GM19025 (cell line): ENCODE measurements at regions not wholly inside any gene's neighbourhood (a gene's known extent, or its start where the extent isn't known, plus 50 kb on each side); places are given as distances from the start of the nearest gene placed in this dataset.
"Not testable (repeated sequence)": the region's sequence is repeated elsewhere in the genome, so short reads cannot be mapped to it uniquely, and the experiment has no call there.

Source experiments
- ATAC-seq: cut with Tn5 transposase; IDR thresholded peaks from one replicate; pipeline ENCODE4 v1.9.1; 2021; ENCODE audit warnings: mild to moderate bottlenecking, low read depth, moderate library complexity; ENCODE audit not compliant: unreplicated experiment

DNA sequence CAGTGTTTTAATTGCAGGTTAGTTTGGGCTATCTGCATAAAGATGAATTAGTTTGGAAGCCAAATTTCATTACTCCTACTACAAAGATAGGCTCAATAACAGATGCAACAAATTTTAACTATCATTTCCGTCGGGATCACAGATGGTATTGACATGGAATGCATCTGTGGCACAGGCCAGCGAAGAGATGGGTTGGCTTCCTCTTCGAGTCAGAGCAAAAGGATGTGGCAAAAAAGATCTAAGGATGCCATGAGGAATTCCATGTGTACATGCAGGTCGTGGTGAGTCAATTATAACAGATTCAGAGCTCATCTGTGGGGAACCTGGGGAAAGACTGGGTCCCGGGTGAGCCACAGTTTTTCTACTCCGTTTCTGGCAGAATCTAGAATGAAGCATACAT is 83.0 kb upstream of the CITED2 start:
- no peak for ATAC-seq

DNA sequence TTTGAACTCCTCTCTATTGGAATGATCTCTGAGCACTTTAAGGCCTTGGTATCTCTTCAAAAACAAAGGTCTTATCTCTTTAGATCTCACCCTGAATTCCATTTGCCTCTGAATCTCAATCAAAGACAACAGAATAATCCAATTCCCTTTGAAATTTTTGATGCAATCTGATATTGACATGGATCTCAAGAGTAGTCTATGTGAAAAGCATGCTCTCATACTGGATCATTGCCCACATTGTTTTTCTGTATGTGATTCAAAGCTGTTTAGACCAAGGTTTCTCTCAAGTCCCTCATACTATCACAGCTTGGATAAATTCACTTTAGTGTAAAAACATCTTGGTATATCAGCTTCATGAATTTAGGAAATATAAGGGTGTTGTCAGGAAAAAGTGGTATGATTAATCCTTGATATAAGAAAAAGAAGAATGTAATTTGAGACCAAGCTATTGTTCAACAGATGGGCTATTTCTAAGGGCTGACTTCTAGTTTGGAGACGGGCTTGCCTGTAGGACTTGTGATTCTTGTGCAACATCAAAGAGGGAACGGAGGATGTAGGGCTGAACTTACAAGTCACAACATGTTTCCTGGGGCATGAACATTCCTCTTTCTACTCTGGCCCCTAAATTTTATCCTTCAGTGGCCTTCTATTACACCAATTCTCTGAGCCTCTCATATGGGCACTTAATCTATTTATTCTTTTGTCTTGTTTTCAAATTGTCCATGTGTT is 77.9 kb upstream of the CITED2 start:
- no peak for ATAC-seq

DNA sequence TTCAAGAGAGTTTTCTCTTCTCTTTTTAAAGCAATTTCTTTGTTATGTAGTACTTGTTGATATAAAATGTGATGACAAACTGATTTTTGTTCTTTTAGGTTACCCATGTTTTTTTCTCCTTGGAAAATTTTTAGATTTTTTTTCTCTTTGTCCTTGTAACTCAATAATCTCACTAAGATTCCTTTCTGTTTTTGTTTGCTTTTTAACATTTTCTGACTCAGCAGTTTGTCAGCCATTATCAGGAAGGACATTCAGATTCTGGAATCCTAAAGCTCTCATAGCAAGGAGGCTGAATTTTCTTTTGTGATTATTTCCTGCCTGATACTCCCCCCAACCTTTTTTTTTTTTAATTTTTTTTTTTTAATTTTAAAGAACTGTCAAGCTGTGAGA is 75.2 kb upstream of the CITED2 start:
- ATAC-seq: no peak

DNA sequence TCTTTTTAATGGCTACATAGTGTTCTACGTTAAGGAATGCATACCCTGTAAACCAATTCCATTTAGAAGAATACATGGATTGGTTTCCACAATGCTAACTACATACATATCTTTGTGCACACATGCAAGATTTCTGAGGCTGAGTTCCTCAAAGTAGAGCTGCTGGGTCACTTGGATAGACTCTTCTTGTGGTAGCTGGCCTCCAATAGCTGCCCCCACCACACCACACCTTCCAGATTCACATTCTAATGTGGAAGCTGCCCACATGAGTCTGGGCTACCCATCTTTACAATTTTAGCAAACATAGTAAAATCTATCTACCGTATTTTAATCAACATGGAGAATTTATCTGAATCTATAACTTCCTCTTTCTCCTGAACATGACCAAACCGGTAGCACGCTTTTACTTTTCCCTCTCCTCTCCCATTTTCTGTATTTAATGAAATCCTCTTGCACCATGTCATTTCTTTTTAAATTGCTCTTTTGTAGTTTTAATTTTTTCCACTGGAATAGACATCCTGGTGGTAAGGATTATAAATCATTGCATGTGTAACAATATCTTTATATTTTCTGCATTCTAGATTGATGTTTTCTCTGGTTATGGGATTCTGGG is 74.7 kb upstream of the CITED2 start:
- ATAC-seq: no peak

DNA sequence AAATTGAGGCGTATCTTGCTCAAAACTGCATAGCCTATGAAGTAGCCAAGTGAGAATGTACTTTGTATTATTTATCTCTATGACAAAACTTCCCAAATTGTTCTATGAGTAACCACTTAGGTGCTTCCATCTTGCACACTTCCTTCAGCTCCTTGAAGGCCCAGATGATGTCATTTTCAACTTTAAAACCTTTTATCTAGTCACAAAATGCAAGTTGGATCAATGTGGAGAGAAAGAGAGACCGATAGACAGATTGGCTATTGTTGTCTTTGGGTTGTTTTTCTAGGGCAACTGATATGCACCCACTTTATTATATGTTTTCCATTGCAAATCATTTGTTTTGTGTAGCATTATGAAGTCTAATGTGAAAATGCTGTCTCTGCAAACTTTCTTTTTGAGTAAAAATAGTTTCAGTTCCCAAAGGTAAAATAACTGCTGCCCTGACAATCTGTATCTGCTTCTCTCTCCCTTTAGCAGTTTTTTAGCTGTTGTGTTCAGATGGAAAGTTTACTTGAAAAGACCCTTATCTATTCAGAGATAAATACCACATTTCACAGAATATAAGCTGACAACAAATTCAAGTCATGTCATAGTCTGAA is 73.7 kb upstream of the CITED2 start:
- ATAC-seq: peak; percentile 75

DNA sequence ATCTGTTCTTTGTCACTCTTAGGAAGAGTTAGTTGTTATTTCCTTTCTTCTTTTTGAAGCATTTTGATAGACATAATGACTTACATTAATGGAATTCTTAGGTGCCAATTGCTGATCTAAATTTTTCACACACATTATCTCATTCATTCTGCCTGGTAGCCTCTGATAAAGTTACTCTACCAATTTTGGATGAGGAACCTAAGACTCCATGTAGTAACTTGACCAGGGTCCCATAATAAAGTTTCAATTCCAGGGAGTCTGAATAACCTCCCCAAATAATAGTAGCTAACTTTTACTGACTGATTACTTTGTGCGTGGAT is 73.2 kb upstream of the CITED2 start:
- no peak for ATAC-seq

DNA sequence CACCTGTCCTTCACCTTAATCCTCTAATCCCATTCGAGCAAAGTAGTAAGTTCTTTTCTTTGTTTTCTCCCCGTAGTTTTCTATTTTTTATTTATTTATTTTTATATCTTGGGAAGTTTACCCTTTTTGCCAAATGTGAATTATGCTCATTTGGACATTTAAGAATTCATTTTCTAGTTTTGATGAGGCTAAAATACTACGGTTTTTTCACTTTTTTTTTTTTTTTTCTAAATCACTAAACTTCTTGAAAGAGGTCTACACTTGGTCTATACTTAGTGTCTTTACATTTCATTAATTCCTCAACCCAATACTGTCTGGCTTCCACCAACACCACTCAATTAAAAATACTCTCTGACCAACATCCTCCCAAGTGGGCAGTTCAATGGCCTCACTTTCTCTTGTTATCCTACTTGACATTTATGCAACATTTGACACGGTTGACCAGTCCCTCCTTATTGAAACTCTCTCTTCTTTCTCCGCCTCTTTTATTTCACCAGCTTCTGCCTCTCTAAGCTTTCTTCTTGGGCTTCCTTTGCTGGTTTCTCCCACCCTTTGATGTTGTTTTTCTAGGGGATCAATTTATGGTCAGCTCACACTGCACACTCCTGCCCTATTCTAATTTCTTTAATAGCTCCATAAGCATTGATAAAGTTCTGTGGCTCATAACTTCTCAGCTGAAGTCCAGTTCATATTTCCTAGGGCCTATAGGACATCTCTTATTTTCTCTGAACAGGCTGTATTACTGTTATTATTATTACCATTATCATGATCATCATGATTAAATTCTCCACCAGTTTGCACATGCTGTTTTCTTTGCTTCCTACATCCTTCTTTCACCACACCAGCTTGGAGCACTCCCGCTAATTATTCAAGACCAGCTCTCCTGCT is 72.6 kb upstream of the CITED2 start:
- ATAC-seq: no peak

DNA sequence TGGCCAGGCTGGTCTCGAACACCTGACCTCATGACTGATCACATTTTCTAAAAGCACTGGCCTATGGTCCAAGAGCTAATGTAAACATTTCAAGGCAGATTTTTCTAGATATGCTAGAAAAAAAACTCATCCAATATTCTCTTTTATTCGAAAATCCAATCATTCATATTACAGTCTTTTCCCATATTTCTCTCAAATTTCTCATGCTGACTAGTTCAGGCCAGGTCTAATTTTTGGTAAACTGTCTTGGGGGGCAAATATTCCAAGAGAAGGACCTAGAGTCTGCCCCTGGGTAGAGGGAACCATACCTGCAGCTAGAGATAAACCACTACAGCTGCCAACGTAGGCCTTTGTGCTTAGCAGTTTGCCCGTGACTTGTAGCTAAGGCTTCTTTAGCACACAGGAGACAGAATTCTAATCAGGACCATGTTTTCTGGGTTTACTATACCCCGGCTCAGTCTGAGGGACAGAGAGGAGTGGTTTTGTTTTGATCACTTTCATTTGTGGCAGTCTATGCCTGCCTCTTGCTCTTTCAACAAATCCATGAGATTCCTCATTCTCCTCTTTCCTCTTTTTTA is 71.8 kb upstream of the CITED2 start:
- ATAC-seq: no peak

DNA sequence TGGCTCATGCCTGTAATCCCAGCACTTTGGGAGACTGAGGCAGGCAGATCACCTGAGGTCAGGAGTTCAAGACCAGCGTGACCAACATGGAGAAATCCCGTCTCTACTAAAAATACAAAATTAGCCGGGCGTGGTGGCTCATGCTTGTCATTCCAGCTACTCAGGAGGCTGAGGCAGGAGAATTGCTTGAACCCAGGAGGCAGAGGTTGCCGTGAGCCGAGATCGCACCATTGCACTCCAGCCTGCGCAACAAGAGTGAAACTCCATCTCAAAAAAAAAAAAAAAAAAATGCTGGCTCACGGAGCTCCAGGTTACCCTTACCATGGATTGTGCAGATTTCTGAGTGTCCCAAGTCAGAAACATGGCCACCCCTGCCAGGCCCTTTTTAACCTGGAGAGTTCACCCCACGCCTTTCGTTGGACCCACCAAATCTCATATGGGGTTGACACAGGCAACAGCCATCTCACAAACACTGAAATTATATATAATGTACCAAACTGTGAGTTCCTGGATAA is 69.9 kb upstream of the CITED2 start:
- not testable (repeated sequence) for ATAC-seq

DNA sequence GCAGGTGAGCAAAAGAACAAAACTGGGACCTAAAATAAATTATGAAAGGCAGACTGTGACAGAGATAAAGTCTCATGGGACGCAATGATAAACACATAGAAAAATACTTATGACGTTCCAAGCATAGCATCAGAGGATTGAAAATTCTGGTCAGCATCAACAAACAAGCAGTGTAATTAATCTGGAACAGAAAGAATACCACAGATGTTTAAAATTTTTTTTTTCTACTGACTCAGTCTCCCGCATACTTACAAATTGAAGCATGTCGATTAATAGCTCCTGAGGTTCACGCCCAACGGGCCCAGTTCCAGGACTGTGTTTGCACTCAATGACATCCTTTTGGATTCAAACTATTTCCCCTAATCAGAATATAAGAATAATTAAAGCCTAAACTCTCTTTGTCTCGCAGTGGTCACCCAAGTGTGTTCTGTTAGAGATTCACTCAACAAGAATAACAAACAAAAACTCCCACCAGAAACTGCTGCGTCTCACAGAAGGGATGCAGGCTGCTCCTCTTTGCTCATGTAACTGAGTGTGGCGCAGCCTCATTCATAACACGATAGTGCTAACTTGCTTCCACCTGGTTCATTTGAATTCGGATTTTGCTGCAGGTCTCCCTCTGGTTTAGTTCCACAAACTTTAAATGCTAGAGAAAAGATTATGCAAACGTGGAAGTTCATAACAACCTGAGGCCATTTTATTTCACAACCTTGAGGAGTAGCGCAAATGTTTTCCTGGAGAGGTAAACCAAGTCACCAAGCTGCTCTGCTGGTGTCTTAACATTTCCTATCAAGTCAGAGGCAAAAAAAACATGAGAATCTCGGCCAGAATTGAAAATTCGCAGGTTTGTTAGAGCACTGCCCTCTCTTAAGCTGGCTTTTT is 69.0 kb upstream of the CITED2 start:
- no peak for ATAC-seq

DNA sequence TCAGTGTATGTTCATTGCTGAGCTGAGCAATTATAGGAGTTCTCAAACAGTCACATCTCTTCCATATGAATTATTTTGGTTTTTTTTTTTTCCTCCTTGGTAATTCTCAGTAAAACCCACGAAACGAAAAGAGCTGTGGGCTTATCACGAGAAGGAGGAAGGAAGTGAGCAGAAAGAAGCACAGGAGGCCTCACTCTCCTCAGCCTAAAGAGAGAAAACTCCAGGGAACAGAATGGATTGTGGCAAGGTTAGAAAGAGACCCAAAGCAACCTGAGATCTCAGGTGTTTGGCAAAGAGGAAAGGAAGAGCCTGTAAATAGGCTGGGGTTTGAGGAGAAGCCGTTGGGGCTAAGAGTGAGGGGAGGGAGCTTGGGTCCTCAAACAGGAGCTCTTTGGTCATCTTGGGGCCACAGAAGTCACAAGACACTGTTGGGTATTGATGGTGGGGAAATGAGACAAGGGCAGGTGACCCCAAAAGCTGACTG is 67.8 kb upstream of the CITED2 start:
- no peak for ATAC-seq

DNA sequence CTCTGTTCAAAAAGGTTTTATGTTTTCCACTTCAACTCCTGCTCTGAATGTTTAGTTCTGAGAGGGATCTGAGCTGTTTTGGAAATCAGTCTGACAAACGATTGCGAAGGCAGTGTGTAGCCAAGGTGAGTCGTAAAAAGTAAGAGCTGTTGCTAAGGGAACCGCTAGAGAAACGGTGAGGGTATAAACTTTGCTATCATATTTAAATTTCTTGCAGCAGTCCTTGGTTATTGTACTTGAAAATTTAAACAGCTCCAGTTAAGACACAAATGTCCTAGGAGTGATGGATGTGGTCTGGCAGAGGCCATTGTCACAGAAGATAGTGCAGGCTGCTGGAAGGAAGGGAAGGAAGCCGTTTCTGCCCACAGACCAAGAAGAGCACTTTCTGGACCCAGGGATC is 64.9 kb upstream of the CITED2 start:
- ATAC-seq: no peak

DNA sequence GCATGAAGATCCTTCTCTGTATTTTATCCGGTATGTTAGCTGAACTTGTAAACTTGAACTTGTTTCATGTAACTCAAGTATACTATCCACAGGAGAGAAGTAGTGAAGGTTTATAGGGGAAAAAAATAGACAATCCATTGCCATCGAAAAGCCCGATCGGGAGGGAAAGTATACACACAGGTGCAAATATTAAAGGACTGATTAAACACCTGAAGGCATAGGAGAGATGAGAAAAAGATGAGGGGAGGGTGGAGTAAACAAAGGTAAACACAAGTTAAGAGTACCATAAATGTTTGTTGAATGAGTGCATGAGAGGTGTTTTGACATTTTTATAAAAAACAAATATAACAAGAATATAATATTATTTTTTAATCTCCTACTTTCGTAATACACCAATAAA is 64.3 kb upstream of the CITED2 start:
- ATAC-seq: no peak

DNA sequence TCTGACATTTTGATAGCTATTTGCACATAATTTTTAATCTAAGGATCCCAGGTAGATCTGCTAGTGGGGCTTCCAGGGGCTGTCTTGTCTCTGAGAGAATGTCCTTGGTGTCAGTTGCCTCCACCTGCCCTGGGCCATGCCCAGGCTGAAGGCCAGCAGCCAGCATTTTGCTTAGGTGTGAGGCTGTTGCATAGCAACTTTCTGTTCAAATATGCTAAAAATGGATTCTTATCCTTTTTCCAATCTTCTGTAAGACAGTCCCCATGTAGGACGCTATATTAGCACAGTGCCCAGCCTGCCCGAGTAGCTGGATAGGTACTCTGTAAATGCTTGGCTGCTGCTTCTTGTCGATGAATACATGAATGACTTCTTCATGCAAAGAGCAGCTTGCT is 62.5 kb upstream of the CITED2 start:
- no peak for ATAC-seq

DNA sequence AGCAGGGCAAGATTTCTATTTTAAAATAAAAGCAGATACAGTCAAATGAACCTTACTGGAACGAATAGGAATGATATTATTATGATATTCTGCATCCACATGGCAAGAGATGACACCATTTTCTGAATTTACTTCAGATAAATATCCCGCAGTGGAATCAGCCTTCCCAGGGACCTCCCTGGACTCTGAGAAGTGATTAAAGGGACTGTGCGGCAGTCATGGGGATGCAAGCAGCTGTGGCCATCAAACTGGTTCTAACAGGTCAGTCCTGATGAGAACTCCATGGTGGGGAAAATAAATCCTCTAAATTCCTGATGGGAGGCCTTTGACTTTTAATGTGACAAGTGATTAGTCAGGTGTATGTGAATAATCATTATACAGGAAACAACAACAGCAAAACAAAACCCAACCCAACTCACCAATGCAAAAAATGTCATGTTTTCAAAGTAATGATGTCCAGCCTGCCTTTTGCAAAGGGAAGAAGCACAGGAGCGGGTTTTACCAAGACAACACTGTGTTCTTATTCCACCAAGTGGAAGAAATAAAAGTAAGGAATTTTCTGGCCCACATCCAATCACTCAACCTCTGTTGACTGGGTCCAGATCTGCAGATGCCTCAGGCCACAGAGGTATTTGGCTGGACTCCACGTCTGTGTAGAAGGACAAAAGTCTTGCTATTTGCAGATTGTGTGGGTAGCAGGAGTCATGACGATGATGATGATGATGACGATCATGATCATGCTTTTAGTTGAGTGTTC is 61.9 kb upstream of the CITED2 start:
- no peak for ATAC-seq

DNA sequence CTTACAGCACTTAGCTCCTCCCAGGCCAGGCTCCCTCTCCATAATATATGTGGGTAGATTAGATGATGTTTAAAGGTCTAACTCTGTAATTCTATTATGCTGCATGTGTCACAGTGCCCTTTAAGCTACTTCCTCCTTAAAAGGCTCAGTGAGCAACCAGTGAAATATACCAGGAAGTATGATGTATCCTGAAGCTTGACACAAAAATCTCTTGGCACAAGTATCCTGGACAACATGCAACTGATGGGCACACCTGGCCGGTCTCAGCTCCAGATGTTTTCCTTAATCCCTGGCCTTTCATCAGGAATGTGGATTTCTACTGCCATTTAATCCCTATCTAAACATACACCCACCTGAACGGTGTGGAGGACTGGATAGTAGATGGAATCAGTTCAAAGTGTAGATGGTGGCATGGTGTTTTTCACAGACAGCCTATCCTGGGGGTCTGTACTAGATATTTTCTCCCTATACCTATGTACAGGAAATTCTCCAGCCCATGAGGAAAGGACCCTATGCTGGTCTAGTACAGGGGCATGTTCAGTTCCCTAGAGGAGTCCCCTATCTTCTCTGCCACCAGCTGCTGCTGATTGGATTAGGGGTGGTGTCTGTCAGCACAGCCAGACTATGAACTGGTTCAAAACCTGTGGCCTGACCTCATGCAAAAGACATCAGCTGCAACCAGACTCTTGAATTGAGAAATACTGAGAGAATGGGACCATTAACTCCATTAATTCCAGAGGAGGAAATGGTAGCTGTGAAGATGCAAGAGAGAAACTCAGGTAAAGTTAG is 59.4 kb upstream of the CITED2 start:
- ATAC-seq: no peak

DNA sequence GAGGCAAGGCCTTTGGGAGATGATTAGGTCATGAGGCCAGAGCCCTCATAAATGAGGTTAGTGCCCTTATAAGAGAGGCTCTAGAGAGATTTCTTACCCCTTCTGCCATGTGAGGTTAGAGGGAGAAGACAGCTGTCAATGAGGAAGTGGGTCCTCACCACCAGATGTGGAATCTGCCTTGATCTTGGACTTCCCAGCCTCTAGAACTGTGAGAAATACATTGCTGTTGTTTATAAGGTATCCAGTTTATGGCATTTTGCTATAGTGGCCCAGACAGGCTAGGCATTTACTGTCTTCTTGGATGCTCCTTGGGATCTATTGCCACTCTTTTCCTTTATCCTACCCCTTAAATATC is 57.1 kb upstream of the CITED2 start:
- no peak for ATAC-seq

DNA sequence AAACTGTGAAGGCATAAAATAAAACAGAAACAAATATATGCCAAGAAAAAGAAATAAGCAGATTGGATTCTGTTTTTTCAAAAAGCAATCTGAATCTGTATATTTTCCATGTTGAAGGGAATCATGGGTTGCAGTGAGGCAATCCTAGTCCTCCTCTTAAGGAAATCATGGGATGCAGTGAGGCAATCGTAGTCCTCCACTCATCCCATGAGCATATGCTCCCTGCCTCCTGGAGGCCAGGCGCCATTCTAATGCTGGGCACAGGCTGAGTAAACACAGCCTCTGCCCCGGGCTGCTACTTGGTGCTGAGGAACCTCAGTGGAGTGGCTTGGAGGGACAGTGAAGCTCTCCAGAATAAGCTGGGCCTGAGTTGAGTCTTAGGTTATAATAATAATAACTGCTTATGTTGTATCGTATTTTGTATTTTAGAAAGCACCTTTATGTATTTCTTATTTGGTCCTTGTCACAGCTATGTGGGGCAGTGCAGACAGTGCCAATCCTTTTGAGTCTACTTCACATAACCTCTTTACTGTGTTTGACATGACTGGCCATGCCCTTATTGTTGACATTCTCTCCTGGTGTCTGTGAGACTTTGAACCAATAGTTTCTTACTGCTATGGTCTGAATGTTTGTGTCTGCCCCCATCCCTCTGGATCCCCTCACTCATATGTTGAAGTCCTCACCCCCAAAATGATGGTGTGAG is 56.6 kb upstream of the CITED2 start:
- ATAC-seq: no peak
